Breast epithelium (tissue), 4 donors: ENCODE measurements at regions not wholly inside any gene's neighbourhood (a gene's known extent, or its start where the extent isn't known, plus 50 kb on each side); places are given as distances from the start of the nearest gene placed in this dataset.

ENCODE experiments used
- DNase-seq, 2 donors: peaks; one replicate each; pipeline ENCODE4 v3.0.0-alpha.2; 2019; ENCODE audit warnings: low spot score in 2 of 2
- H3K27ac ChIP-seq, 2 donors: fragments of 200-600 bp; sonication (generic) in 1 of 2; one replicate each; pipeline ENCODE4 v1.5.1; 2016 to 2019; ENCODE audit warnings: mild to moderate bottlenecking in 1 of 2
- H3K27me3 ChIP-seq, 2 donors: fragments of 200-600 bp; sonication (generic) in 1 of 2; one replicate each; pipeline versions ENCODE4 v1.5.1 to v1.6.0; 2017 to 2019; ENCODE audit warnings: control low read depth in 1 of 2, mild to moderate bottlenecking in 1 of 2
- H3K36me3 ChIP-seq: fragments of 200-600 bp; one replicate; pipeline ENCODE4 v1.5.1; 2019
- H3K4me1 ChIP-seq, 2 donors: fragments of 200-600 bp; sonication (generic); one replicate each; pipeline ENCODE4 v1.5.1; 2016 to 2019; ENCODE audit warnings: control low read depth in 1 of 2
- H3K4me3 ChIP-seq, 3 donors: fragments of 200-600 bp; sonication (generic); 1 replicate in 2 of 3; 2 replicates in 1 of 3; pipeline ENCODE4 v1.5.1; 2016 to 2019; ENCODE audit warnings: mild to moderate bottlenecking in 3 of 3, moderate library complexity in 2 of 3
- H3K9me3 ChIP-seq, 2 donors: fragments of 200-600 bp; sonication (generic) in 1 of 2; one replicate each; pipeline ENCODE4 v1.5.1; 2016 to 2019; ENCODE audit warnings: control low read depth in 1 of 2
- CTCF ChIP-seq, 3 donors: fragments of 450-650 bp; IDR thresholded peaks; one replicate each; pipeline ENCODE4 v1.5.1; 2016 to 2017; ENCODE audit warnings: antibody characterized with exemption in 3 of 3, mild to moderate bottlenecking in 3 of 3, moderate library complexity in 3 of 3
- POLR2A ChIP-seq: fragments of 450-650 bp; IDR thresholded peaks from one replicate; pipeline ENCODE4 v1.6.1; 2016; ENCODE audit warnings: antibody characterized with exemption, mild to moderate bottlenecking, moderate library complexity
- POLR2AphosphoS5 ChIP-seq, 3 donors: sonication (generic); formaldehyde crosslinking; IDR thresholded peaks; one replicate each; pipeline ENCODE4 v1.6.1; 2017; ENCODE audit warnings: antibody characterized with exemption in 3 of 3
- intact Hi-C: fragments of 100-400 bp; cut with DNase I; formaldehyde crosslinking; loops from one replicate; pipeline ENCODE4 v1.15.1; 2023; ENCODE audit warnings: low total_unique reads

- Histone ChIP-seq H3K4me1 (no peaks in the 10 kb centered on the region), H3K27ac (no peak overlapping the region), H3K36me3 (no peaks in the 10 kb centered on the region), H3K9me3 (no peaks in the 10 kb centered on the region), H3K27me3 (no peaks in the 10 kb centered on the region), H3K4me3 (no peak overlapping the region)
- DNase-seq, result no peak
- TF ChIP-seq POLR2A (no peak), POLR2AphosphoS5 (IDR thresholded peaks at IDR 0.05) (no peak), CTCF (IDR thresholded peaks at IDR 0.05) (no peak)
- intact Hi-C loops, result no loop called here
These were observed 645.6 kb downstream of the NYAP2 start for GRCh38 chr2:226045080-226045479.

- Histone ChIP-seq H3K27ac (peak overlapping the region in 1 of 2 donors; percentile 9), H3K27me3 (no peaks in the 10 kb centered on the region)
- intact Hi-C loops, result no loop called here
These were observed 640.9 kb downstream of the NYAP2 start for GRCh38 chr2:226040344-226040900.

GRCh38 chr2:226037526-226037925 is 638.0 kb downstream of the NYAP2 start:
- no peak for DNase-seq
- Histone ChIP-seq H3K36me3 (no peaks in the 10 kb centered on the region), H3K27me3 (no peaks in the 10 kb centered on the region), H3K9me3 (no peaks in the 10 kb centered on the region), H3K4me1 (no peaks in the 10 kb centered on the region), H3K4me3 (no peak overlapping the region), H3K27ac (no peak overlapping the region)
- TF ChIP-seq POLR2A (no peak), CTCF (IDR thresholded peaks at IDR 0.05) (no peak), POLR2AphosphoS5 (IDR thresholded peaks at IDR 0.05) (no peak)
- intact Hi-C loops, result no loop called here

More at GRCh38 chr2:226040344-226040900, 640.9 kb downstream of the NYAP2 start:
- Histone ChIP-seq H3K36me3 (no peaks in the 10 kb centered on the region), H3K4me3 (no peak overlapping the region), H3K9me3 (no peaks in the 10 kb centered on the region), H3K4me1 (no peaks in the 10 kb centered on the region)
- no peak for DNase-seq
- no peak for TF ChIP-seq POLR2A
- no peak for TF ChIP-seq POLR2AphosphoS5 (IDR thresholded peaks at IDR 0.05)
- no peak for TF ChIP-seq CTCF (IDR thresholded peaks at IDR 0.05)

- H3K9me3 ChIP-seq, result no peaks in the 10 kb centered on the region
- no peak for TF ChIP-seq POLR2A
- no peak for TF ChIP-seq POLR2AphosphoS5 (IDR thresholded peaks at IDR 0.05)
- TF ChIP-seq CTCF (IDR thresholded peaks at IDR 0.05), result no peak
- no peaks in the 10 kb centered on the region for H3K4me1 ChIP-seq
- peak overlapping the region; percentile 41 to 77 (median 55) for H3K4me3 ChIP-seq
- H3K27me3 ChIP-seq, result no peaks in the 10 kb centered on the region
- peak overlapping the region; percentile 30 to 68 for H3K27ac ChIP-seq
- intact Hi-C loops, result loop anchor here (5.0 kb wide), 1 partner anchor 160 kb away; no protein-coding TSS in a partner anchor
- no peak for DNase-seq
- no peaks in the 10 kb centered on the region for H3K36me3 ChIP-seq
These were observed 632.4 kb downstream of the NYAP2 start for GRCh38 chr2:226031647-226032501.
